ENCODE measurements at regions not wholly inside any gene's neighbourhood (a gene's known extent, or its start where the extent isn't known, plus 50 kb on each side); places are given as distances from the start of the nearest gene placed in this dataset.

DNA sequence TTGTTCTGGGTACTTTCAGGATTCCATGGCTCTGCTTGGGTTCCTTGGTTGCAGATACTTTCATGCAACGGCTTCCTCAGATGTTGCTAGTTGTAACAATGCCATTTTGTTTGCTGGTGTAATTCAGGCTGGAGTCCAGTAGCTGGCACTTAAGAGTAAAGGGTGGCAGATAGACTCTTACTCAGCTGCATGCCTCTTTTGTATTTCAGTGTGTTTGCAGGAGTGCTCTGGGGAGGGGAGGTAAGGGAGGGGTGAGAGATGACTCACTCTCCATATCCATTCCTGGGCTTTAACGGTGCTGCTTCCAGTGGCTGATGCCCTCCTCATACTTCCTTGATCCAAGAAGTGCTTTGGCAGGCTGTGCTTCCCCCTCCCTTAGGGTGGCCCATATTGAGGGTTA is 155.2 kb downstream of the ZNF330 start:
- H3K27ac ChIP-seq, result no peak overlapping the region
- intact Hi-C loops (cut with DNase I), result no loop called here
- ATAC-seq, result peak in 7 of 8 donors; percentile 33 to 99 (median 87)
- TF ChIP-seq, protein P1, sequence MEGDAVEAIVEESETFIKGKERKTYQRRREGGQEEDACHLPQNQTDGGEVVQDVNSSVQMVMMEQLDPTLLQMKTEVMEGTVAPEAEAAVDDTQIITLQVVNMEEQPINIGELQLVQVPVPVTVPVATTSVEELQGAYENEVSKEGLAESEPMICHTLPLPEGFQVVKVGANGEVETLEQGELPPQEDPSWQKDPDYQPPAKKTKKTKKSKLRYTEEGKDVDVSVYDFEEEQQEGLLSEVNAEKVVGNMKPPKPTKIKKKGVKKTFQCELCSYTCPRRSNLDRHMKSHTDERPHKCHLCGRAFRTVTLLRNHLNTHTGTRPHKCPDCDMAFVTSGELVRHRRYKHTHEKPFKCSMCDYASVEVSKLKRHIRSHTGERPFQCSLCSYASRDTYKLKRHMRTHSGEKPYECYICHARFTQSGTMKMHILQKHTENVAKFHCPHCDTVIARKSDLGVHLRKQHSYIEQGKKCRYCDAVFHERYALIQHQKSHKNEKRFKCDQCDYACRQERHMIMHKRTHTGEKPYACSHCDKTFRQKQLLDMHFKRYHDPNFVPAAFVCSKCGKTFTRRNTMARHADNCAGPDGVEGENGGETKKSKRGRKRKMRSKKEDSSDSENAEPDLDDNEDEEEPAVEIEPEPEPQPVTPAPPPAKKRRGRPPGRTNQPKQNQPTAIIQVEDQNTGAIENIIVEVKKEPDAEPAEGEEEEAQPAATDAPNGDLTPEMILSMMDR (IDR thresholded peaks at IDR 0.05), result peak in 6 of 9 donors; percentile 23 to 51 (median 34)
- peak in 1 of 2 donors; percentile 4 for DNase-seq
- H3K4me1 ChIP-seq, result no peaks in the 10 kb centered on the region
- WGBS, 2 donors, result 43 to 63% methylated on average over 2 of the region's 2 CpGs
- H3K4me3 ChIP-seq, result no peak overlapping the region
- no peaks in the 10 kb centered on the region for H3K27me3 ChIP-seq
- no peaks in the 10 kb centered on the region for H3K36me3 ChIP-seq
- H3K9me3 ChIP-seq, result peaks cover 0 to 23% (median 0%) of the 10 kb centered on the region in 11 donors

DNA sequence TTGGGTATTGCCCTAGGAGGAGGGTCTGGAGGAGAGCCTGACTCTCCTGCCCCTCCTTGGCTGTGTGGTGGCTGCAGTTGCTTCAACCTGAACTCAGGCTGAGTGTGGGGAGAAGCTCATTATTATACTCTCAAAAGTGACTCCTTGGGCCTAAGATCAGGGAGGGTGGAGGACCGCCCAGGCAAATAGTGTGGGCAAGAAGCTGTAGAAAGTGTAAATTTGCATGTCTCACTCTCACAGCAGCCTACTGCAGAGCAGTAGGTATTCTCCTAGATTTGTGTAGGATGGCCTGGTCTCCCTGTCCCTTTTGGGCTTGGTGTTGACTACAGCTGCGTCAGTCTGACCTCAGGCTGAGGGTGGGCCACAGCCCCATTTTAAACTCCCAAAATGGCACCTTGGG is 156.1 kb downstream of the ZNF330 start:
- H3K36me3 ChIP-seq, result no peaks in the 10 kb centered on the region
- 88 to 91% methylated on average over 2 of the region's 2 CpGs for WGBS, 2 donors
- no peak overlapping the region for H3K4me3 ChIP-seq
- intact Hi-C loops (cut with DNase I), result no loop called here
- no peaks in the 10 kb centered on the region for H3K4me1 ChIP-seq
- H3K27me3 ChIP-seq, result no peaks in the 10 kb centered on the region
- DNase-seq (no peak), ATAC-seq (peak in 1 of 8 donors; percentile 30)
- TF ChIP-seq, protein P1 (IDR thresholded peaks at IDR 0.05), result no peak
- peaks cover 0 to 23% (median 0%) of the 10 kb centered on the region in 11 donors for H3K9me3 ChIP-seq
- no peak overlapping the region for H3K27ac ChIP-seq

DNA sequence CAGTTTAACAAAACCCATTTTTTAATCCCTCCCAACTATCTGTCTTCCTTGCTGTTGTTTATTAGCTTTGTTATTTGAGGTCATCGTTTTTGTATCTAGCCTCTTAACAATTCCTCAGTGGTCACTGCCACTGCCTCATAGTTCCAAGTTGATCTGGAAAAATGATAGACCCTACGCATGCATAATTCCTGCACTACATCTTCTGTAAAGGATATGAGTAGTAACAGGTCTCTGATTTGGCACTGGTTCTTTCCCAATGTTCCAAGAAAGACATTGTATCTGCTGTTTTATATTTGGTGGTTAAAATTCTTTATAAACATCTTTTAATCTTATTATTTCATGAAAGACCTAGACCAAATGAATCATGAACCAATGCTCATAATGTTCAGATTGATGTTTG is 166.6 kb downstream of the ZNF330 start:
- intact Hi-C loops (cut with DNase I), result no loop called here
- TF ChIP-seq, protein P1 (IDR thresholded peaks at IDR 0.05), result no peak
- Histone ChIP-seq H3K4me1 (no peaks in the 10 kb centered on the region), H3K4me3 (no peak overlapping the region), H3K9me3 (peaks cover 0 to 6% (median 0%) of the 10 kb centered on the region in 11 donors), H3K27me3 (no peaks in the 10 kb centered on the region), H3K36me3 (no peaks in the 10 kb centered on the region), H3K27ac (no peak overlapping the region)
- ATAC-seq (no peak), DNase-seq (no peak)
- WGBS, 2 donors, result 83 to 90% methylated on average over 2 of the region's 2 CpGs

DNA sequence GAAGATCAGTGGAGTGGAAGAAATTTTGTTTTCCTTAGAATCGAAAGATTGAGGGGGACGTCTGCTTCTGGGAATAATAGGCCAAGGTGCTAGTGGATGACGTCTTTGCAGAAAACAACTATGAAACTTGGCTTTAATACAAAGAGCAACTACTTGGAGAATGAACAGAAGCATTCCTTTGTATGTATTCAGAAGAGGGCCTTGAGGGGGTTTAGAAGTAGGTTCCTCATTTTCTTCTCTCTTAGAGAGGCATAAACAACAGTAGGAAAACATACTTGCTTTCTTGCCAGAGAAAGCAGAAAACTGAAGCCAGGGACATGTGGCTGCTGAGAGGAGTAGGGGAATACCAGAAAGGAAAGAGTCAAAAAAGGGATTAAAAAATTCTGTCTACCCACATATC is 167.8 kb downstream of the ZNF330 start:
- Histone ChIP-seq H3K27ac (no peak overlapping the region), H3K9me3 (no peaks in the 10 kb centered on the region), H3K4me1 (no peaks in the 10 kb centered on the region), H3K36me3 (no peaks in the 10 kb centered on the region), H3K27me3 (no peaks in the 10 kb centered on the region), H3K4me3 (no peak overlapping the region)
- TF ChIP-seq, protein P1 (IDR thresholded peaks at IDR 0.05), result no peak
- DNase-seq (no peak), ATAC-seq (no peak)
- intact Hi-C loops (cut with DNase I), result no loop called here
- 71 to 82% methylated on average over 3 of the region's 3 CpGs for WGBS, 2 donors

All from heart right ventricle (tissue), 16 donors.